NB4 (cell line): ENCODE measurements at regions not wholly inside any gene's neighbourhood (a gene's known extent, or its start where the extent isn't known, plus 50 kb on each side); places are given as distances from the start of the nearest gene placed in this dataset.
A peak's percentile ranks its signal among the peaks of the same experiment; 100 is the strongest.

Experiments
- DNase-seq: peaks from one replicate; pipeline ENCODE4 v3.0.0; 2010; ENCODE audit warnings: low read depth
- H3K4me3 ChIP-seq: one replicate; pipeline ENCODE4 v1.5.1; 2011; ENCODE audit warnings: mild to moderate bottlenecking, low read depth, low read length, moderate library complexity
- MAX ChIP-seq: IDR thresholded peaks from 2 replicates; pipeline ENCODE4 v1.6.1; 2011; ENCODE audit warnings: low read depth, low read length
- MYC ChIP-seq: IDR thresholded peaks from 2 replicates; pipeline ENCODE4 v1.6.1; 2011; ENCODE audit warnings: low read depth, low read length
- POLR2A ChIP-seq: IDR thresholded peaks from 2 replicates; pipeline ENCODE4 v1.6.1; 2011; ENCODE audit warnings: mild to moderate bottlenecking; ENCODE audit not compliant: insufficient read length; ENCODE audit errors: extremely low read depth
- TF ChIP-seq, protein P1 (sequence below): IDR thresholded peaks from one replicate; pipeline ENCODE4 v1.5.1; 2012; ENCODE audit warnings: low read depth, low read length

GRCh38 chr7:98462911-98463633 lies 62.2 kb upstream of the BAIAP2L1 start:
- TF ChIP-seq MAX (no peak), MYC (no peak), POLR2A (no peak)
- TF ChIP-seq, protein P1, sequence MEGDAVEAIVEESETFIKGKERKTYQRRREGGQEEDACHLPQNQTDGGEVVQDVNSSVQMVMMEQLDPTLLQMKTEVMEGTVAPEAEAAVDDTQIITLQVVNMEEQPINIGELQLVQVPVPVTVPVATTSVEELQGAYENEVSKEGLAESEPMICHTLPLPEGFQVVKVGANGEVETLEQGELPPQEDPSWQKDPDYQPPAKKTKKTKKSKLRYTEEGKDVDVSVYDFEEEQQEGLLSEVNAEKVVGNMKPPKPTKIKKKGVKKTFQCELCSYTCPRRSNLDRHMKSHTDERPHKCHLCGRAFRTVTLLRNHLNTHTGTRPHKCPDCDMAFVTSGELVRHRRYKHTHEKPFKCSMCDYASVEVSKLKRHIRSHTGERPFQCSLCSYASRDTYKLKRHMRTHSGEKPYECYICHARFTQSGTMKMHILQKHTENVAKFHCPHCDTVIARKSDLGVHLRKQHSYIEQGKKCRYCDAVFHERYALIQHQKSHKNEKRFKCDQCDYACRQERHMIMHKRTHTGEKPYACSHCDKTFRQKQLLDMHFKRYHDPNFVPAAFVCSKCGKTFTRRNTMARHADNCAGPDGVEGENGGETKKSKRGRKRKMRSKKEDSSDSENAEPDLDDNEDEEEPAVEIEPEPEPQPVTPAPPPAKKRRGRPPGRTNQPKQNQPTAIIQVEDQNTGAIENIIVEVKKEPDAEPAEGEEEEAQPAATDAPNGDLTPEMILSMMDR, result no peak
- no peak for DNase-seq

DNA sequence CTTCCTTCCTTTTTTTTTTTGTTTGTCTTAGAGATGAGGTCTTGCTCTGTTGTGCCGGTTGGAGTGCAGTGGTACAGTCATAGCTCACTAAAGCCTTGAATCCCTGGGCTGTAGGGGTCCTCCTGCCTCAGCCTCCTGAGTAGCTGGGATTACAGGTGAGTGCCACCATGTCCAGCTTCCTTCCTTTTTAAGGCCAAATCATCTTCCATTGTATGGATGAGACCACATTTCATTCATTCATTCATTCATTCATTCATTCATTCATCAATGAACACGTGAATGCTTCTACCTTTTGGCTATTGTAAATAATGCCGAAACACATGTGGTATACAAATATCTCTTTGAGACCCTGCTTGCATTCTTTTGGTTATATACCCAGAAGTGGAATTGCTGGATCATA lies 60.0 kb upstream of the BAIAP2L1 start:
- TF ChIP-seq MYC (no peak), MAX (no peak), POLR2A (no peak)
- TF ChIP-seq, protein P1, result no peak
- DNase-seq, result no peak
- H3K4me3 ChIP-seq, result no peak overlapping the region

More at GRCh38 chr7:98462911-98463633, 62.2 kb upstream of the BAIAP2L1 start:
- H3K4me3 ChIP-seq, result no peak overlapping the region

DNA sequence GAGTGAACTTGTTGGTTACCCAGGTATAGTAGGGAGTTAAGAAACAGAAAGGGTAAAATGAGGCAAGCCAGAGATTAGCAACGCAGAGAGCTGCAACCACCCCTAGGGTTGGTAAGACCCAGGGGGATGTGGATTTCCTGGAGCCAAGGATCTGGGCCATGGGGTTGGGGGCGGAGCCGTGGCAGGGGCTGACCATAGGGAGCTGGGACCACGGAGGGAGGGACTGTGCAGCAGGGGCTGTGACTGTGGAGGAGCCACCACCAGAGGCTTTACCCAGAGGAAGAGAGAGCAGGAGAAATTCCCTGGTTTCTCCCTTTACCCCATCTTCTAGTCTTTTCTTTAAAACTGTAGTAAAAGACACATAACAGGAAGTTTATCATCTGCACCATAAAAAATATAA lies 58.6 kb upstream of the BAIAP2L1 start:
- TF ChIP-seq POLR2A, result no peak
- no peak for TF ChIP-seq MYC
- TF ChIP-seq MAX, result no peak
- TF ChIP-seq, protein P1, result no peak
- H3K4me3 ChIP-seq, result no peak overlapping the region
- DNase-seq, result no peak

DNA sequence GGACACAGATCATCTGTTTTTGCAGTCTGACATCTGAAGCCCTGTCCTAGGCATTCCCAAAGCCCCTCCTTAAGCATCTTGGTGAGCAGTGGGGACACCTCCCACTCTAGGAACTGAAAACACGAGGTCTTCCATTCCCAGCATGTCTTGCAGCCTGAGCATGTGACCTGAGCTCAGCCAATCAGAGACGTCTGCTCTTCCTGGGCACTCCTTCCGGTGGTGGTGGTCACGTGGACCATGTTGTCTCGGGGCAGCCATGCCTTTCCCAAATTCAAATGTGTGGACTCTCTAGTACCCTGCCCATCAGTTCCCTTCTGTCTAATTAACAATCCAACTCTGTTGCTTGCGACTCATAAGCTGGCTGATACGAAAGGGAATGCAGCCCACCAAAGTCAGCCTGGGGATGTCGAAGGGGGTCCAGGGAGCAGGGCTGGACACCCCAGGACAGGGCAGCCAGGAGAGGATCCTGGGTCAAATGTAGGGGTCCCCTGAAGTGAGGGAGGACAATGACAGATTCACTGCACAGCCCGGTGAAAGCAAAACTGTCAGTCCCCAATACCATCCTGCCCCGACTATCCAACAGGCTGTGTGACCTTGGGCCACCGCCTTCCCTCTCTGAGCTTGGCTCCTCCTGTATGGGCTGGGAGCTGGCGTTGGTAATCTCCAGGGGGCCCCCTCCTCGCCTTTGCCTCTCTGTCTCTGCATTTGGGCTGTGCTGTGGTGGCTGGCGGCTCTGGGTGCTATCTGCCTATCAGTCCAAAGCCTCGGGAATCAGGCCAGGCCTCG lies 57.4 kb upstream of the BAIAP2L1 start:
- H3K4me3 ChIP-seq, result no peak overlapping the region
- DNase-seq, result no peak
- TF ChIP-seq MAX, result peak; percentile 41; the same call in 1 of the 2 replicates
- TF ChIP-seq MYC, result no peak
- TF ChIP-seq POLR2A, result no peak
- TF ChIP-seq, protein P1, result no peak

DNA sequence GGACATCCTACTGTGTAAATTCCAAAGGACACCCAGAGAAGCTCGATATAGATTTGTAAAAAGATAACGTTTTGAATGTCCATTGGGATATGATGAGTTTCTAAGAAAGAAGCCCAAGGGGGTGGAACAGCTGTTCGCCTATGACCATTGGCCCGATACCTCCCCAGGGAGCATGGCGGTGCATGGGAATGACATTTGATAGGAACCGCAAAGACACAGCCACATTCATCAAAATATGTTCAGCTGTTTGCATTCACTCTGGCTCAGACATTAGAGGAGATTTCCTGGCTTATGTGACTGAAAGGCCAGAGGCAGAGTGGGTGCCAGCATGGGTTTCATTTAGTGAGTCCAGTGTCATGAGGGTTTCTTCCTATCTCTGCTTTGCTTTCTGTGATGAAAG lies 56.0 kb upstream of the BAIAP2L1 start:
- no peak for TF ChIP-seq POLR2A
- TF ChIP-seq, protein P1, result no peak
- no peak for DNase-seq

DNA sequence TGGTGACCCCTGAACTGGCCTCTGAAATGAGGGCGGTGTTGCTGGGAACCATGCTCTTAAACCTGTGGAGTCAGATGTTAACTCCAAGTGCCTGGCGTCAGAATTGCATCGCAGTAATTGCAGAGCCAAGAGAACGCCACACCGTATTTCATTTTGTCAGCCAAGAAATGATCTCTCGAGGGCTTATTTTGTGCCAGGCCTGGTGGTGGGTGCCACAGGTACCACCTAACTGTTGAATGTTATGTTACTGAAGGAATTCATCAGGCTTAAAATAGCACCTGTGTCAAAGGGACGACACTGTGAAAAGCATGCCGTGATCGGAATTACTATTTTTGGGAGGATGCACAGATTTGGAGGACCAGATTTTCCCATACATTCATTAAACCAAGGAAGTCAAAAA lies 51.9 kb upstream of the BAIAP2L1 start:
- DNase-seq, result no peak
- H3K4me3 ChIP-seq, result no peak overlapping the region
- TF ChIP-seq, protein P1, result no peak
- no peak for TF ChIP-seq MAX

More for the DNA sequence above, 56.0 kb upstream of the BAIAP2L1 start:
- H3K4me3 ChIP-seq, result no peak overlapping the region
